ENCODE measurements at regions not wholly inside any gene's neighbourhood (a gene's known extent, or its start where the extent isn't known, plus 50 kb on each side); places are given as distances from the start of the nearest gene placed in this dataset.

DNA sequence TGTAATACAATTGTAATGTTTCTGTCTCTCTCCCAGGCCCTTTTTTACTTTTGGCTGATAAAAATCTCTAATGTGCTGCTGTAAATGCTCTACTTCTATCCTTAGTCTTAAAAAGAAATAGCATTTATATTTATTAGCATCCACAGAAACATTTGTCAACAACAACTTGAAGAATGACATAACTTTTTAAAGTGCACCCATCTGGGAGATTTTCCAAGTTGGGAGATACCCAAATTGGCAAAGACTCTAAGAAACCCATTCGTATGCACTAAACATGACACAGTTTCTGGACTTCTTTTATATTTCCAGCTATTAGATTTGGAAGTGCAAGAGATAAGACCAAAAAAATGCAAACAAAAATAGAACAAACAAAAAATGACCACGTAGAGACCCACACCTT is 2287.4 kb upstream of the WWC1 start:
- TF ChIP-seq ZZZ3 (IDR thresholded peaks at IDR 0.05; ENCODE audit: control insufficient read depth, insufficient read length, low read depth) = no peak
- no peak for TF ChIP-seq POLR2AphosphoS5 (IDR thresholded peaks at IDR 0.05; ENCODE audit: low read length)
- TF ChIP-seq, protein P1, sequence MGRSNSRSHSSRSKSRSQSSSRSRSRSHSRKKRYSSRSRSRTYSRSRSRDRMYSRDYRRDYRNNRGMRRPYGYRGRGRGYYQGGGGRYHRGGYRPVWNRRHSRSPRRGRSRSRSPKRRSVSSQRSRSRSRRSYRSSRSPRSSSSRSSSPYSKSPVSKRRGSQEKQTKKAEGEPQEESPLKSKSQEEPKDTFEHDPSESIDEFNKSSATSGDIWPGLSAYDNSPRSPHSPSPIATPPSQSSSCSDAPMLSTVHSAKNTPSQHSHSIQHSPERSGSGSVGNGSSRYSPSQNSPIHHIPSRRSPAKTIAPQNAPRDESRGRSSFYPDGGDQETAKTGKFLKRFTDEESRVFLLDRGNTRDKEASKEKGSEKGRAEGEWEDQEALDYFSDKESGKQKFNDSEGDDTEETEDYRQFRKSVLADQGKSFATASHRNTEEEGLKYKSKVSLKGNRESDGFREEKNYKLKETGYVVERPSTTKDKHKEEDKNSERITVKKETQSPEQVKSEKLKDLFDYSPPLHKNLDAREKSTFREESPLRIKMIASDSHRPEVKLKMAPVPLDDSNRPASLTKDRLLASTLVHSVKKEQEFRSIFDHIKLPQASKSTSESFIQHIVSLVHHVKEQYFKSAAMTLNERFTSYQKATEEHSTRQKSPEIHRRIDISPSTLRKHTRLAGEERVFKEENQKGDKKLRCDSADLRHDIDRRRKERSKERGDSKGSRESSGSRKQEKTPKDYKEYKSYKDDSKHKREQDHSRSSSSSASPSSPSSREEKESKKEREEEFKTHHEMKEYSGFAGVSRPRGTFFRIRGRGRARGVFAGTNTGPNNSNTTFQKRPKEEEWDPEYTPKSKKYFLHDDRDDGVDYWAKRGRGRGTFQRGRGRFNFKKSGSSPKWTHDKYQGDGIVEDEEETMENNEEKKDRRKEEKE (IDR thresholded peaks at IDR 0.05) = no peak
- TF ChIP-seq ETV6 (conservative IDR thresholded peaks at IDR 0.05 in 1 of 2, IDR thresholded peaks at IDR 0.05 in 1 of 2; ENCODE audit: borderline replicate concordance in 1 of 2, low read depth in 1 of 2) = no peak
- TF ChIP-seq POLR2AphosphoS2 (IDR thresholded peaks at IDR 0.05; ENCODE audit: low read depth, low read length) = no peak
- TF ChIP-seq, protein P2, sequence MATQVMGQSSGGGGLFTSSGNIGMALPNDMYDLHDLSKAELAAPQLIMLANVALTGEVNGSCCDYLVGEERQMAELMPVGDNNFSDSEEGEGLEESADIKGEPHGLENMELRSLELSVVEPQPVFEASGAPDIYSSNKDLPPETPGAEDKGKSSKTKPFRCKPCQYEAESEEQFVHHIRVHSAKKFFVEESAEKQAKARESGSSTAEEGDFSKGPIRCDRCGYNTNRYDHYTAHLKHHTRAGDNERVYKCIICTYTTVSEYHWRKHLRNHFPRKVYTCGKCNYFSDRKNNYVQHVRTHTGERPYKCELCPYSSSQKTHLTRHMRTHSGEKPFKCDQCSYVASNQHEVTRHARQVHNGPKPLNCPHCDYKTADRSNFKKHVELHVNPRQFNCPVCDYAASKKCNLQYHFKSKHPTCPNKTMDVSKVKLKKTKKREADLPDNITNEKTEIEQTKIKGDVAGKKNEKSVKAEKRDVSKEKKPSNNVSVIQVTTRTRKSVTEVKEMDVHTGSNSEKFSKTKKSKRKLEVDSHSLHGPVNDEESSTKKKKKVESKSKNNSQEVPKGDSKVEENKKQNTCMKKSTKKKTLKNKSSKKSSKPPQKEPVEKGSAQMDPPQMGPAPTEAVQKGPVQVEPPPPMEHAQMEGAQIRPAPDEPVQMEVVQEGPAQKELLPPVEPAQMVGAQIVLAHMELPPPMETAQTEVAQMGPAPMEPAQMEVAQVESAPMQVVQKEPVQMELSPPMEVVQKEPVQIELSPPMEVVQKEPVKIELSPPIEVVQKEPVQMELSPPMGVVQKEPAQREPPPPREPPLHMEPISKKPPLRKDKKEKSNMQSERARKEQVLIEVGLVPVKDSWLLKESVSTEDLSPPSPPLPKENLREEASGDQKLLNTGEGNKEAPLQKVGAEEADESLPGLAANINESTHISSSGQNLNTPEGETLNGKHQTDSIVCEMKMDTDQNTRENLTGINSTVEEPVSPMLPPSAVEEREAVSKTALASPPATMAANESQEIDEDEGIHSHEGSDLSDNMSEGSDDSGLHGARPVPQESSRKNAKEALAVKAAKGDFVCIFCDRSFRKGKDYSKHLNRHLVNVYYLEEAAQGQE (IDR thresholded peaks at IDR 0.05; ENCODE audit: low read depth, low read length) = no peak
- TF ChIP-seq POLR2A (IDR thresholded peaks at IDR 0.05; ENCODE audit: low read depth, low read length) = no peak
- no peak for TF ChIP-seq CBX5 (IDR thresholded peaks at IDR 0.05; ENCODE audit: low read depth)
- TF ChIP-seq, protein P3, sequence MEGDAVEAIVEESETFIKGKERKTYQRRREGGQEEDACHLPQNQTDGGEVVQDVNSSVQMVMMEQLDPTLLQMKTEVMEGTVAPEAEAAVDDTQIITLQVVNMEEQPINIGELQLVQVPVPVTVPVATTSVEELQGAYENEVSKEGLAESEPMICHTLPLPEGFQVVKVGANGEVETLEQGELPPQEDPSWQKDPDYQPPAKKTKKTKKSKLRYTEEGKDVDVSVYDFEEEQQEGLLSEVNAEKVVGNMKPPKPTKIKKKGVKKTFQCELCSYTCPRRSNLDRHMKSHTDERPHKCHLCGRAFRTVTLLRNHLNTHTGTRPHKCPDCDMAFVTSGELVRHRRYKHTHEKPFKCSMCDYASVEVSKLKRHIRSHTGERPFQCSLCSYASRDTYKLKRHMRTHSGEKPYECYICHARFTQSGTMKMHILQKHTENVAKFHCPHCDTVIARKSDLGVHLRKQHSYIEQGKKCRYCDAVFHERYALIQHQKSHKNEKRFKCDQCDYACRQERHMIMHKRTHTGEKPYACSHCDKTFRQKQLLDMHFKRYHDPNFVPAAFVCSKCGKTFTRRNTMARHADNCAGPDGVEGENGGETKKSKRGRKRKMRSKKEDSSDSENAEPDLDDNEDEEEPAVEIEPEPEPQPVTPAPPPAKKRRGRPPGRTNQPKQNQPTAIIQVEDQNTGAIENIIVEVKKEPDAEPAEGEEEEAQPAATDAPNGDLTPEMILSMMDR (IDR thresholded peaks at IDR 0.05 in 2 of 3, conservative IDR thresholded peaks at IDR 0.05 in 1 of 3; ENCODE audit: control insufficient read depth in 2 of 3, extremely low read depth in 1 of 3, insufficient read depth in 1 of 3, low read depth in 3 of 3, low read length in 3 of 3) = no peak

Measured in GM12878 (cell line).